ENCODE measurements at regions not wholly inside any gene's neighbourhood (a gene's known extent, or its start where the extent isn't known, plus 50 kb on each side); places are given as distances from the start of the nearest gene placed in this dataset.

DNA sequence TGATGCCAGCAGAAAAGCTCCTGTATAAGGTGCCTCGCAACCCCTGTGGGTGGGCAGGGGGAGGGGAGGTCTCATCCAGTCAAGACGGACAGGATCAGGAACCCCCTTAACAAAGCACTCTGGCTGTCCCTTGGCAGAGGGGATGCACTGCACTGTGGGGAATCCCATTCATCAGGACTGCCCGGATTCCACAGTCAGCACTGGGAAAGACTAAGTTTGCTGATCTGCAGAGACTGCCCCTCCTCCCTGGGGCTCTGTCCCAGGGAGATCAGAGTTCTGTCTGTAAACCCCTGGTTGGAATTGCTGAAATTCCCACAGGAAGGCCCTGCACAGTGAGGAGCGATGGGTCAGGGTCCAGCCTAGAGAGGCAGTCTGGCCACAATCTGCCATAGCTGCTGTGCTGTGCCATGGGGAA is 149.5 kb upstream of the RBBP8 start:
- TF ChIP-seq POLR2A (IDR thresholded peaks at IDR 0.05), result no peak
- TF ChIP-seq, protein P1, sequence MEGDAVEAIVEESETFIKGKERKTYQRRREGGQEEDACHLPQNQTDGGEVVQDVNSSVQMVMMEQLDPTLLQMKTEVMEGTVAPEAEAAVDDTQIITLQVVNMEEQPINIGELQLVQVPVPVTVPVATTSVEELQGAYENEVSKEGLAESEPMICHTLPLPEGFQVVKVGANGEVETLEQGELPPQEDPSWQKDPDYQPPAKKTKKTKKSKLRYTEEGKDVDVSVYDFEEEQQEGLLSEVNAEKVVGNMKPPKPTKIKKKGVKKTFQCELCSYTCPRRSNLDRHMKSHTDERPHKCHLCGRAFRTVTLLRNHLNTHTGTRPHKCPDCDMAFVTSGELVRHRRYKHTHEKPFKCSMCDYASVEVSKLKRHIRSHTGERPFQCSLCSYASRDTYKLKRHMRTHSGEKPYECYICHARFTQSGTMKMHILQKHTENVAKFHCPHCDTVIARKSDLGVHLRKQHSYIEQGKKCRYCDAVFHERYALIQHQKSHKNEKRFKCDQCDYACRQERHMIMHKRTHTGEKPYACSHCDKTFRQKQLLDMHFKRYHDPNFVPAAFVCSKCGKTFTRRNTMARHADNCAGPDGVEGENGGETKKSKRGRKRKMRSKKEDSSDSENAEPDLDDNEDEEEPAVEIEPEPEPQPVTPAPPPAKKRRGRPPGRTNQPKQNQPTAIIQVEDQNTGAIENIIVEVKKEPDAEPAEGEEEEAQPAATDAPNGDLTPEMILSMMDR (IDR thresholded peaks at IDR 0.05), result no peak
- Histone ChIP-seq H3K4me1 (no peaks in the 10 kb centered on the region), H3K36me3 (replicated peaks in 1 of 2; ENCODE audit: insufficient read depth in 1 of 2, low read depth in 2 of 2) (no peaks in the 10 kb centered on the region), H3K27ac (no peak overlapping the region), H3K9me3 (no peaks in the 10 kb centered on the region), H3K4me3 (no peak overlapping the region), H3K27me3 (no peaks in the 10 kb centered on the region)
- no peak for ATAC-seq
- DNase-seq, result no peak
- intact Hi-C loops (cut with DNase I), result no loop called here
- 58 to 72% methylated on average over 3 to 4 of the region's 4 CpGs for WGBS, 2 donors

DNA sequence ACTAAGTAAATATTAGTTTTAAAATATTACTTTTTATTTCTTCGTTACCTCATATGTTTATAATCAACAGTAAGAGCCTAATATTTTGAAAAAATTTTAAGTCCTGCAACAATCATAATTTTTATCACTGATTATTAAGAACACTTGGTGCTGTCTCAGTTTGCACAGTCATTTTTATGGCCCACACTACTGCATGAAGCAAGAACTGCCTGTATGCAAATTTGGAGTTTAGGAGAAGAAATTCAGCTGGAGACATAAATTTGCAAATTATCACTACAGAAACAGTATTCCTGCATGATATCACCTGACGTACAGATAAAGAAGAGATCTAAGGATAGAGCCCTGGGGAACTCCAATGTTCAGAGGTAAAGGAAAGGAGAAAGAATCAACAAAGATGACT is 144.1 kb upstream of the RBBP8 start:
- Histone ChIP-seq H3K4me1 (no peaks in the 10 kb centered on the region), H3K27me3 (no peaks in the 10 kb centered on the region), H3K27ac (no peak overlapping the region), H3K4me3 (no peak overlapping the region), H3K9me3 (no peaks in the 10 kb centered on the region), H3K36me3 (replicated peaks in 1 of 2; ENCODE audit: insufficient read depth in 1 of 2, low read depth in 2 of 2) (no peaks in the 10 kb centered on the region)
- intact Hi-C loops (cut with DNase I), result no loop called here
- ATAC-seq, result no peak
- no peak for TF ChIP-seq POLR2A (IDR thresholded peaks at IDR 0.05)
- TF ChIP-seq, protein P1 (IDR thresholded peaks at IDR 0.05), result no peak
- no peak for DNase-seq
- WGBS, 2 donors, result 74 to 76% methylated on average over 2 of the region's 2 CpGs

GRCh38 chr18:22789600-22789999 is 143.5 kb upstream of the RBBP8 start:
- DNase-seq, result no peak
- Histone ChIP-seq H3K36me3 (replicated peaks in 1 of 2; ENCODE audit: insufficient read depth in 1 of 2, low read depth in 2 of 2) (no peaks in the 10 kb centered on the region), H3K9me3 (no peaks in the 10 kb centered on the region), H3K27me3 (no peaks in the 10 kb centered on the region), H3K4me3 (no peak overlapping the region), H3K27ac (no peak overlapping the region), H3K4me1 (no peaks in the 10 kb centered on the region)
- TF ChIP-seq, protein P1 (IDR thresholded peaks at IDR 0.05), result no peak
- WGBS, 2 donors, result 61 to 63% methylated on average over 5 of the region's 5 CpGs
- intact Hi-C loops (cut with DNase I), result no loop called here
- no peak for ATAC-seq

DNA sequence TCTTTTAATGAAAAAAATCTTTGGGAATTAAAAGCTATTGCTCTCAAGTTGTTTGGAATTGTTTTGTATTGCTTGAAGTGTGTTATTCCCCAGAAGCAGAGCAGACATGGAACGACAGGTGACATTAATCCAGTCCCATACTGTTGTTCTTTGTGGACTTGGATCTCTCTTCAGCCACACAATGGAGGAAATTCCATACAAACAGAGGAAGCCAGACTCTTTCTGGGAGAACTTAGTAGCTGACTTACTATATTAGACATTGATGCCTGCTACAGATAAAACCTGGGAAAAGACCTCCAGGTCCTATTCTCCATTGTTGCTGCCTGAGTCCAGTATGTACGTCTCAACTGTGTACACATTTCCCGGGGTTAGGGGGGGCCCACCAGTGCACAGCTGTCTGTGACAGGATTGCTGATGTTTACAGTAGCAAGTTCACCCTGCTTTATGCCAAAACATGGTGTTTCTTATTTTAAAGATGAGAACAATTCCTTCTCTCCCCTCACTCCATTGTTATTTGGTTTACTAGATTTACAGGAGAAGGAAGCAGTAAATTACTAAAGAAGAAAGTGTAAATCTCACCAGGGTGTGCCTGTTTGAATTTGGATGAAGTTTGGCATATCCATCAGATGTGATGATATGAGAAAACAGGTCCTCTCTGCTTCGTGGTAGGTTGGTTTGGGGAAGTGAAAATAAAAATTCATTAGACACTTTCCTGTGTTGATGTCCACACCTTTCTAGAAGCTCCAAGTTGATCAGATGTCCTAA is 142.4 kb upstream of the RBBP8 start:
- no peaks in the 10 kb centered on the region for H3K36me3 ChIP-seq (replicated peaks in 1 of 2; ENCODE audit: insufficient read depth in 1 of 2, low read depth in 2 of 2)
- H3K27me3 ChIP-seq, result no peaks in the 10 kb centered on the region
- ATAC-seq (no peak), DNase-seq (no peak)
- H3K9me3 ChIP-seq, result no peaks in the 10 kb centered on the region
- no peak overlapping the region for H3K27ac ChIP-seq
- WGBS, 2 donors, result 33% methylated on average over 4 of the region's 4 CpGs
- intact Hi-C loops (cut with DNase I), result no loop called here
- H3K4me1 ChIP-seq, result no peaks in the 10 kb centered on the region
- no peak for TF ChIP-seq POLR2A (IDR thresholded peaks at IDR 0.05)
- TF ChIP-seq, protein P1 (IDR thresholded peaks at IDR 0.05), result no peak
- no peak overlapping the region for H3K4me3 ChIP-seq

DNA sequence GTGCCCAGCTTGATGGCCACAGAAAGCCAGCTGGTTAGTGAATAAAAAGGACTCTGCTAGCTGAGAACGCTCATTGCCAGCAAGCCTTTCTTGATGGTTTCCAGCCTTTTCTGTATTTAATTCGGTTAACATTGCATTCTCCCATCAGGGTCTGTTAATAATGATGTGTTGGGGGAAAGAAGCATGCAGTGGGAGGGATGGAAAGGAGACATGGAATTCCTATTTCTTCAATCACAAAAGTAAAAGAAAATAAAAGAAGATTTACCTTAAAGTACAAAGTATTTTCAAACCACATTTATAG is 141.9 kb upstream of the RBBP8 start:
- TF ChIP-seq, protein P1 (IDR thresholded peaks at IDR 0.05), result no peak
- no peak for TF ChIP-seq POLR2A (IDR thresholded peaks at IDR 0.05)
- no peaks in the 10 kb centered on the region for H3K36me3 ChIP-seq (replicated peaks in 1 of 2; ENCODE audit: insufficient read depth in 1 of 2, low read depth in 2 of 2)
- no peak overlapping the region for H3K27ac ChIP-seq
- intact Hi-C loops (cut with DNase I), result no loop called here
- H3K9me3 ChIP-seq, result no peaks in the 10 kb centered on the region
- DNase-seq (no peak), ATAC-seq (no peak)
- no peak overlapping the region for H3K4me3 ChIP-seq
- no peaks in the 10 kb centered on the region for H3K27me3 ChIP-seq
- WGBS, 2 donors, result 65 to 67% methylated on average over 2 of the region's 2 CpGs
- H3K4me1 ChIP-seq, result no peaks in the 10 kb centered on the region

Data from body of pancreas (tissue), 4 donors.